ENCODE measurements at regions not wholly inside any gene's neighbourhood (a gene's known extent, or its start where the extent isn't known, plus 50 kb on each side); places are given as distances from the start of the nearest gene placed in this dataset.

GRCh38 chrX:40470830-40471429 lies 109.8 kb upstream of the ATP6AP2 start:
- Histone ChIP-seq H3K36me3 (replicated peaks in 1 of 2) (no peaks in the 10 kb centered on the region), H3K4me1 (replicated peaks in 1 of 2) (peaks cover 0 to 5% of the 10 kb centered on the region in 2 donors), H3K27me3 (peaks cover 5% of the 10 kb centered on the region), H3K27ac (no peak overlapping the region), H3K4me3 (no peak overlapping the region), H3K9me3 (replicated peaks in 1 of 3) (no peaks in the 10 kb centered on the region)
- no peak for TF ChIP-seq POLR2A (IDR thresholded peaks at IDR 0.05)
- TF ChIP-seq, protein P1, sequence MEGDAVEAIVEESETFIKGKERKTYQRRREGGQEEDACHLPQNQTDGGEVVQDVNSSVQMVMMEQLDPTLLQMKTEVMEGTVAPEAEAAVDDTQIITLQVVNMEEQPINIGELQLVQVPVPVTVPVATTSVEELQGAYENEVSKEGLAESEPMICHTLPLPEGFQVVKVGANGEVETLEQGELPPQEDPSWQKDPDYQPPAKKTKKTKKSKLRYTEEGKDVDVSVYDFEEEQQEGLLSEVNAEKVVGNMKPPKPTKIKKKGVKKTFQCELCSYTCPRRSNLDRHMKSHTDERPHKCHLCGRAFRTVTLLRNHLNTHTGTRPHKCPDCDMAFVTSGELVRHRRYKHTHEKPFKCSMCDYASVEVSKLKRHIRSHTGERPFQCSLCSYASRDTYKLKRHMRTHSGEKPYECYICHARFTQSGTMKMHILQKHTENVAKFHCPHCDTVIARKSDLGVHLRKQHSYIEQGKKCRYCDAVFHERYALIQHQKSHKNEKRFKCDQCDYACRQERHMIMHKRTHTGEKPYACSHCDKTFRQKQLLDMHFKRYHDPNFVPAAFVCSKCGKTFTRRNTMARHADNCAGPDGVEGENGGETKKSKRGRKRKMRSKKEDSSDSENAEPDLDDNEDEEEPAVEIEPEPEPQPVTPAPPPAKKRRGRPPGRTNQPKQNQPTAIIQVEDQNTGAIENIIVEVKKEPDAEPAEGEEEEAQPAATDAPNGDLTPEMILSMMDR (IDR thresholded peaks at IDR 0.05): no peak
- intact Hi-C loops (cut with DNase I): no loop called here
- DNase-seq: no peak
- WGBS, 4 donors: 89 to 97% (median 94%) methylated on average over 11 of the region's 11 CpGs

DNA sequence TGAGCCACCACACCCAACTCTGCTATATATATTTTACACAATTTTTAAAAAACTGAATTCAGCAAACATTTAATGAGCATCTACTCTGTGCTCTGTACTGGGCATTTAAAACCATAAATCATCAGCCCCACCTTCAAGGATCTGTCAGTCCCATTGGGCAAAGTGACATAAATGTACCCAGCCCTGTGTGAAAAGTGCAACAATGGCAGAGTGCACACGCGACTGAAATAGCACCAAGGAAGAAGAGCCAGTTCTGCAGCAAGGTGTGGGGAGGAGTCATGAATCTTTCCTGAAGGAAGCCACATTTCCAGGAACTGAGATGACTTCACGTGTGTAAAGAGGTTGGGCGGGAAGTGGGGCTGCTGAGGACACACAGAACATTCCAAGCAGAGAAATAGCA lies 111.5 kb upstream of the ATP6AP2 start:
- H3K4me1 ChIP-seq (replicated peaks in 1 of 2): peaks cover 0 to 12% of the 10 kb centered on the region in 2 donors
- TF ChIP-seq, protein P1 (IDR thresholded peaks at IDR 0.05): no peak
- no peak for TF ChIP-seq POLR2A (IDR thresholded peaks at IDR 0.05)
- no peaks in the 10 kb centered on the region for H3K9me3 ChIP-seq (replicated peaks in 1 of 3)
- peaks cover 5% of the 10 kb centered on the region for H3K27me3 ChIP-seq
- no peak overlapping the region for H3K27ac ChIP-seq
- H3K36me3 ChIP-seq (replicated peaks in 1 of 2): no peaks in the 10 kb centered on the region
- 62 to 78% (median 70%) methylated on average over 4 of the region's 4 CpGs for WGBS, 4 donors
- intact Hi-C loops (cut with DNase I): loop anchor here in 1 of 2 donors (10.0 kb wide), 1 partner anchor 295 kb away; no protein-coding TSS in a partner anchor
- DNase-seq: no peak
- no peak overlapping the region for H3K4me3 ChIP-seq

DNA sequence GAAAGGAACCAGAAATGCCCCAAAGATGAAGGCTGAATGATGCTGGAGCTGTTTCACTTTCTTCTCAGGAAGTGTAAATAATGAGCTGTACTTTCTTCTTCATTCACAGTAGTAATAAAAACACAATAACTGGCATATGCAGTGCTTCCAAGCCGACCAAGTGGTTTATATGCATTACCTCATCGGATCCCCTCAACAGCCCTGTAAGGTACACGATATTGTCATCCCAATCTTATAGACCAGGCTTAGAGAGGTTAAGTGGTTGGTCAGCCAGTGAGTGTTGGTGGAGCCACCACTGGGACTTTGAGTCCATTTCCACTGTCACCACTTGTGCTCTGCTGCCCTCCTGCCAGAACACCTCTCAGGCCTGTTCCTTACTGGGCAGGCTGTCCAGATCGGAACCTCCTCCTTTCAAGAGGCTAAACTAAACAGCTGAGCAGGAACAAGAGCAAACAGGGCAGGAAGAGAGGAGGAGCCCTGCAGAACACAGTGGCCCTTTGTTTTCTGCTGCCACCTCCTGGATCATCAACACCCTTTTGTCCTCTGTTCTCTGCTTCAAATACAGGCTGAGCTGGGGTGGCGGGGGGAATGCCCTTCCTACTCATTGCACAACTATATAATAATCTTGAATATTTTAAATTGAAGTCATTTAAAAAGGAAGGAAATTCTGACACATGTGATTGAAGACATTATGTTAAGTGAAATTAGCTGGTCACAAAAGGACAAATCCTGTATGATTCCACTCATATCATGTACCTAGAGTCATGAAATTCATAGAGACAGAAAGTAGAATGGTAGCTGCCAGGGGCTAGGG lies 112.5 kb upstream of the ATP6AP2 start:
- DNase-seq: peak; percentile 42 to 83 (median 65)
- H3K27me3 ChIP-seq: no peaks in the 10 kb centered on the region
- H3K4me3 ChIP-seq: no peak overlapping the region
- WGBS, 4 donors: 36 to 60% (median 52%) methylated on average over 4 to 5 of the region's 5 CpGs
- H3K27ac ChIP-seq: peak overlapping the region in 2 of 5 donors; percentile 28 to 47
- TF ChIP-seq, protein P1 (IDR thresholded peaks at IDR 0.05): peak; percentile 13 to 56 (median 43)
- TF ChIP-seq POLR2A (IDR thresholded peaks at IDR 0.05): no peak
- intact Hi-C loops (cut with DNase I): loop anchor here in 1 of 2 donors (10.0 kb wide), 1 partner anchor 293 kb away; no protein-coding TSS in a partner anchor
- H3K9me3 ChIP-seq (replicated peaks in 1 of 3): no peaks in the 10 kb centered on the region
- H3K36me3 ChIP-seq (replicated peaks in 1 of 2): no peaks in the 10 kb centered on the region
- peaks cover 0 to 12% of the 10 kb centered on the region in 2 donors for H3K4me1 ChIP-seq (replicated peaks in 1 of 2)

DNA sequence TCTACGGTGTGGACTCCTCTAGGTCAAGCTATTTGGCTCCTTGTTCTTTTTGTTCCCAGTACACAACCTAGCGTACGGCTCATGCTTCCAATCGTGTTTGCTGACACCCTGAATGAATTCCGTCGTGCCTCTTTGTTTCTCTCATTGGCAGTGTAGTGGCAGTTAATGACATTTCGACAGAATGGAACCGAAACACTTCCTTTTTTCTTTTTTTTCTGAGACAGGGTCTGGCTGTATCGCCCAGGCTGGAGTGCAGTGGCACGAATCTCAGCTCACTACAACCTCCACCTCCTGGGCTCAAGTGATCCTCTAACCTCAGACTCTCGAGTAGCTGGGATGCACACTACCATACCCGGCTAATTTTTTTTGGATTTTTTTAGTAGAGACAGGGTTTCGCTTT lies 113.3 kb upstream of the ATP6AP2 start:
- H3K4me1 ChIP-seq (replicated peaks in 1 of 2): peaks cover 0 to 12% of the 10 kb centered on the region in 2 donors
- intact Hi-C loops (cut with DNase I): loop anchor here in 1 of 2 donors (10.0 kb wide), 1 partner anchor 293 kb away; no protein-coding TSS in a partner anchor
- no peaks in the 10 kb centered on the region for H3K36me3 ChIP-seq (replicated peaks in 1 of 2)
- H3K27ac ChIP-seq: no peak overlapping the region
- no peak overlapping the region for H3K4me3 ChIP-seq
- TF ChIP-seq, protein P1 (IDR thresholded peaks at IDR 0.05): no peak
- TF ChIP-seq POLR2A (IDR thresholded peaks at IDR 0.05): no peak
- no peak for DNase-seq
- H3K9me3 ChIP-seq (replicated peaks in 1 of 3): no peaks in the 10 kb centered on the region
- 86 to 90% (median 88%) methylated on average over 12 to 13 of the region's 13 CpGs for WGBS, 4 donors
- H3K27me3 ChIP-seq: no peaks in the 10 kb centered on the region

All from adrenal gland (tissue), 9 donors.